Common myeloid progenitor, CD34-positive (primary cell): ENCODE measurements at regions not wholly inside any gene's neighbourhood (a gene's known extent, or its start where the extent isn't known, plus 50 kb on each side); places are given as distances from the start of the nearest gene placed in this dataset.
A peak's percentile ranks its signal among the peaks of the same experiment; 100 is the strongest.

Source experiments
- CTCF ChIA-PET: fragments of 350-600 bp; sonication (Branson Sonifier 250); formaldehyde crosslinking; loops from one replicate; lab custom pipeline; 2021; ENCODE audit warnings: antibody characterized with exemption; lab: Charles Lee
- POLR2A ChIA-PET: fragments of 350-600 bp; sonication (Branson Sonifier 250); formaldehyde crosslinking; loops from one replicate; lab custom pipeline; 2021; ENCODE audit warnings: antibody characterized with exemption; lab: Charles Lee
- DNase-seq, 3 donors: peaks; one replicate each; pipeline versions ENCODE4 v3.0.0 to v3.0.0-alpha.2; 2013
- H3K27ac ChIP-seq, 2 experiments: 1 replicate in 1 of 2; 2 replicates in 1 of 2; pipeline ENCODE4 v1.7.0; 2013; ENCODE audit warnings: inconsistent platforms in 2 of 2, low read length in 2 of 2, mild to moderate bottlenecking in 2 of 2, low read depth in 1 of 2, moderate library complexity in 1 of 2; ENCODE audit not compliant: severe bottlenecking in 2 of 2, insufficient read depth in 1 of 2, poor library complexity in 1 of 2
- H3K27me3 ChIP-seq, 5 experiments: replicated peaks in 2 of 5; 1 replicate in 3 of 5; 2 replicates in 2 of 5; pipeline versions ENCODE4 v1.6.1 to v1.7.0; 2013; ENCODE audit warnings: low read length in 4 of 5, mild to moderate bottlenecking in 2 of 5, moderate library complexity in 2 of 5, inconsistent platforms in 1 of 5; ENCODE audit not compliant: insufficient read depth in 5 of 5, control insufficient read depth in 4 of 5
- H3K36me3 ChIP-seq, 4 experiments: 1 replicate in 2 of 4; 2 replicates in 2 of 4; pipeline versions ENCODE4 v1.6.1 to v1.7.0; 2013; ENCODE audit warnings: low read length in 3 of 4, control low read depth in 1 of 4, mild to moderate bottlenecking in 1 of 4; ENCODE audit not compliant: control insufficient read depth in 4 of 4, insufficient read depth in 4 of 4
- H3K4me1 ChIP-seq, 4 experiments: 1 replicate in 3 of 4; 2 replicates in 1 of 4; pipeline versions ENCODE4 v1.6.1 to v1.7.1; 2013; ENCODE audit warnings: low read length in 3 of 4, mild to moderate bottlenecking in 3 of 4, control low read depth in 1 of 4, inconsistent platforms in 1 of 4, moderate library complexity in 1 of 4; ENCODE audit not compliant: control insufficient read depth in 4 of 4, insufficient read depth in 4 of 4; ENCODE audit errors: control extremely low read depth in 1 of 4
- H3K4me3 ChIP-seq, 7 experiments: 1 replicate in 4 of 7; 2 replicates in 3 of 7; pipeline versions ENCODE4 v1.5.1 to v1.7.0; 2013; ENCODE audit warnings: mild to moderate bottlenecking in 7 of 7, low read length in 6 of 7, moderate library complexity in 6 of 7, inconsistent platforms in 2 of 7, low read depth in 2 of 7, control low read depth in 1 of 7; ENCODE audit not compliant: insufficient read depth in 4 of 7, control insufficient read depth in 1 of 7; ENCODE audit errors: extremely low read depth in 1 of 7
- H3K9me3 ChIP-seq, 5 experiments: 1 replicate in 4 of 5; 2 replicates in 1 of 5; pipeline versions ENCODE4 v1.6.1 to v1.7.1; 2013; ENCODE audit warnings: low read length in 4 of 5, mild to moderate bottlenecking in 2 of 5, inconsistent platforms in 1 of 5, low read depth in 1 of 5, moderate library complexity in 1 of 5; ENCODE audit not compliant: control insufficient read depth in 4 of 5, insufficient read depth in 2 of 5; ENCODE audit errors: control extremely low read depth in 1 of 5
- WGBS: methylation state at CpG from one replicate; pipeline ENCODE4 v1.1.5; 2013; ENCODE audit not compliant: insufficient coverage; 5-methylcytosine and 5-hydroxymethylcytosine counted together

DNA sequence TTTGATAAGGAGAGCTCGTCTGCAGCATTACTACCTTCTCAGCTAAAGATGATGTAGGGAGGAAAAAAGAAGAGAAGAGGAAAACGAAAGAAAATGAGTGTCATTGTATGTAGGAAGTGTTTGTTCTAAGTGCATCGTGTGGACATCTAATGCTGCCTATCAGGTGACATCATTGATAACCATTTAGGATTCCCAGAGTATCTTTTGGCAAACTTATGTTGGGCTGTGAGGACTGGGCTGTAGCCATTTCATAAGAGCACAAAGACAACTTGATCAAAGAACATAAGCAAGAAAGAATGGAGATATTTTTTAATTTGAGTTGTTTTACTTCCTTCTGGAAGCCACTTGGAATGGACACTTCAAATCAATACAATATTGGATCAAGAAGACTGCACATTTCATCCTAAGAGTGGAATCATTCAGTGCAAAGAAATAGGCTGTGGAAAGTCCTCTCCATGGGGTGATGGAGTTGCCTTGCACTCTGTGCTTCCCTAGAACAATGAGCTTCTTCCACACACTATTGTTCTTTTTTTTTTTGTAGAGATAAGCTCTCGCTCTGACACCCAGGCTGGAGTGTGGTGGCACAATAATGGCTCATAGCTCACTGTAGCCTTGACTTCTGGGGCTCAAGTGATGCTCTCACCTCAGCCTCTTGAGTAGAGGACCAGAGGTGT, 52.4 kb upstream of the UBL3 start:
- Histone ChIP-seq H3K9me3 (no peaks in the 10 kb centered on the region), H3K4me3 (peak overlapping the region in 2 of 7 experiments; percentile 29 to 37), H3K27me3 (no peaks in the 10 kb centered on the region), H3K4me1 (peaks cover 0 to 14% (median 11%) of the 10 kb centered on the region in 4 experiments), H3K27ac (no peak overlapping the region), H3K36me3 (no peaks in the 10 kb centered on the region)
- ChIA-PET CTCF (interaction anchor here (1.1 to 1.6 kb wide), 3 partner anchors 10 to 22 kb away, joined by 4 to 9 read pairs (median 5); no protein-coding TSS in a partner anchor), POLR2A (no interaction called here)
- no peak for DNase-seq
- WGBS = 13% methylated on average over 2 of the region's 4 CpGs

GRCh38 chr13:29901710-29902631, 51.6 kb upstream of the UBL3 start:
- Histone ChIP-seq H3K36me3 (no peaks in the 10 kb centered on the region), H3K27ac (no peak overlapping the region), H3K4me3 (peak overlapping the region in 2 of 7 experiments; percentile 29 to 37), H3K4me1 (peaks cover 0 to 14% (median 11%) of the 10 kb centered on the region in 4 experiments), H3K27me3 (no peaks in the 10 kb centered on the region), H3K9me3 (no peaks in the 10 kb centered on the region)
- ChIA-PET POLR2A (no interaction called here), CTCF (interaction anchor here (1.2 to 1.6 kb wide), 3 partner anchors 9 to 52 kb away, joined by 3 to 9 read pairs (median 4); partner anchors contain the start of gene UBL3)
- peak; percentile 14 to 70 (median 69) for DNase-seq
- WGBS = 71% methylated on average over 7 of the region's 11 CpGs
